Activated T-cell treated with anti-CD3 and anti-CD28 coated beads, Interleukin-2, amount 50 U/mL, for 1 hour (primary cell): ENCODE measurements at regions not wholly inside any gene's neighbourhood (a gene's known extent, or its start where the extent isn't known, plus 50 kb on each side); places are given as distances from the start of the nearest gene placed in this dataset.

Experiments
- DNase-seq: peaks from one replicate; pipeline ENCODE4 v3.0.0-alpha.2; 2020

DNA sequence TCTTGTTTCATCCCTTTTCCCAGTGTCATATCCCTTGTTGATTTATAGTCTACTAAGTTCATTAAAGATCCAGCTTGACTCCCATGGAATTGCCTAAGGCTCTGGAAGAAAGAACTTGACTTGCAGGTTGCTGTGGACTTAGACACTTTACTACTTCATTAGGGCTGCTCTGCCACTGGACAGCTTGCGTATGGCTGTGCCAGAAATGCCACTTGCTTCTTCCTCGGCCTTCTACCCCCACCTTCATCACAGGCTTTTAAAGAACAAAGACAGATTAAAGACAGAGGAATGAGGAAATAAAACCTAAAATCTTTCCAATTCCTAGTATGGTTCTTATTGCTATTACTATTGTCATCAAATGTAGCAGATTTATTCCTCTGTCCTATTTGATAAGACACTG is 591.7 kb downstream of the BCL11A start:
- DNase-seq, result no peak

DNA sequence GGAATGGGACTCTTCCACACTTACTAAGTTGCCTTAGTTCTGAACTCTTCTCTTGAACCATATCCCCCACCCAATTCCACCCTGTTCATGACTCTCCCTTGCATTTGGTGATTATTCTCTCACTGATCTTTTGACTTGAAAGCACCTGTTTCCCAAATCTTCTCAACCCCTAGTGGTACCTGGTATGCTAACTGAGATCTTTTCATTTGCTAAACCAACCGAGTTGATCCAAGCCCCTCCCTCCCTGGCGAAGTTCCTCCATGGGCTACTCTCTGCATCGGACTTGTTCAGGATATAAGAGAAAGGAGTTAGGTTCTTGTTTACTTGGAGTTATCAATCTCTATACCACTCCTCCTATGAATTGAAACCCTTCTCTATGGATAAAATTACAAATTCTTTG is 593.5 kb downstream of the BCL11A start:
- no peak for DNase-seq

DNA sequence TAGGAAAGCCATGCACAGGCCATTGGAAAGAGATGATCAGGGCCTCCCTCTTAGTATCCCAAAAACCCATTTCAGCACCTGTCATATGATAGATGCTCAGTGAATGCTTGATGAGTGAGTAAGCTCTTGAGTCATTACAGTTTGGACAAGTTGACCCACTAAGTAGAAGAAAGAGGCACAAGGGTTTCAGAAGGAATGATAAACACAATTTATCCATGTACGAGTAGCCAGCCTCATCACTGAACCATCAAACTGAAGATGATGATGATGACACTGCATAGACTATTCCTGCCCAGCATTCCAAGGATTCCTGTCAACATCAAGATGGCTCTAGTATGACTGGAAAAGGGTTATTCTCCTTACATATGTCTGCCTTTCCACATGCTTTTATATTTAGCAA is 596.0 kb downstream of the BCL11A start:
- DNase-seq, result no peak

DNA sequence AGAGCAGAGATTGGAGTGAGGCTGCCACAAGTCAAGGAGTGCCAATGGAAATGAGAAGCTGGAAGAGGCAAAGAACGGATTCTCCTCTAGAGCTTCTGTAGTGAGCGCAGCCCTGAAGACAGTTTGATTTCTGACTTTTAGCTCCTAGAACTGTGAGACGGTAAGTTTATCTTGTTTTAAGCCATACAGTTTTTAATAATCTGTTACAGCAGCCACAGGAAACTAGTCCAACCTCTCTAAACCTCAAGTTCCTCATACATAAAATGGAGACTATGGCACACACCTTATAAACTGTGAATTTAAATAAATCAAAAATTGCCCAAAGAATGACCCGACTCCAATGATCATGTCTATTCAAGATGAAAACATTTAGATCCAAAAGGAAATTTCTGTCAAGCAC is 596.5 kb downstream of the BCL11A start:
- no peak for DNase-seq

DNA sequence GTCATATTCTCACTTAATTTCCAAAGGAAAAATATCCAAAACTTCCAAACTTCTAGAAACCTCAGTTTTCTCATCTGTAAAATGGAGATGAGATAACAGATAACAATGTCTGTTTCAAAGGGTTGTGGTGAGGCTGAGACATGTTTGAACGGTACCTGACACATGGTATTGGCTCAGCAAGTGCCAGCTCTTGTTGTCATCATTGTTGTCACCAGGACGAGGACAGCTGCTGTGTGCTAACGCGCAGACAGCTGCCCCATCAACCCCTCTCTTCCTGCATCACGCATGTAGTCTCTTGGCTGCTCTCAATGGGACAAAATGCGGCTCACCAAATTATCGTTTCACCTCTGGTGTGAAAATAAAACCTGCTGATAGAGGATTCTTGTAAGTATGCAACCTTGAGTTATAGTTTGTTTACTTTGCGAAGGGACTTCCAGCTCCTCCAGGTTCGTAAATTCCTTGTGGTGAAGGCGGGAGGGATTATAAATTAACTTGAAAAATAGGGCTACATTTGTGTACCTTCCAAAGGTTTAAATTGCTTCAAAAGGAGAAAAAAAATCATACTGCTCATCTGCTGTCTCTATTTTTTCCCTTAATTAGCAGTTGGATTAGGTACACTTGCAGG is 605.4 kb downstream of the BCL11A start:
- DNase-seq, result no peak

DNA sequence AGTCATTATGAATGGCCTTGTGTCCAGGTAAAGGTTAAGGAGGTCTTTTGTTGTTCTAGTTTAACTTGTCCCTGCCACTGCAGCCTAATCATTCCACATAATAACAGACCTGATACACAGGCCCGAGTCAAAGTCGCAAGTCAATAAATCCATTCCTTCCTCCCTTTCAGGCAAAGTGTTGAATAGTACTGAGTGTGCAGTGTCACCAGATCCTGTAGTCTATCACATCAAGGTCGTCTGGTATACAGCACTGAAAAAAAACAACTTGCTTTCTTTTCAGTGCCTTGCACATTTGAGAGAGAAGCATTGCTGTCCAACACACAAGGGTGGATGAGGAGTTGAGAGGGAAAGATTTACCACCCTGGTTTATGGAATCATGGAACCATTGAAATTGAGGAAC is 606.2 kb downstream of the BCL11A start:
- no peak for DNase-seq

DNA sequence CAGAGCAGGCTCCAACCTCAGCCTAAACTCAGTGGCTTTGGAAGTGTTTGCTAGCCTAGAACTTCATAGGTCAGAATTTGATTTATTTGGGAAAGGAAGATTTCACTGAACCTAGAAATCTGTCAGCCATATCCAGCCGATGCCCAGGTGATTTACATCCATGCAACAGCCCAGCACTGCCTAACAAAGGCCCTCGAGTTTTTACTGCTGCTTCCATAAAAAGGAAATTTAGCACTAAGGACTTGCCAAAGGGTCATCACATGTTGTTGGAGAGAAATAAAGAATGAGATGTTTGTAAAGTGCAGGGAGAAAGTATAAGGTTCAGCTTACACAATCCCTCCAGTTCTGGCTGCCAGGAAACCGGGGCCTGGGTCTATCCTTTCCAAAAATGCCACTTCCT is 614.2 kb downstream of the BCL11A start:
- DNase-seq, result no peak

DNA sequence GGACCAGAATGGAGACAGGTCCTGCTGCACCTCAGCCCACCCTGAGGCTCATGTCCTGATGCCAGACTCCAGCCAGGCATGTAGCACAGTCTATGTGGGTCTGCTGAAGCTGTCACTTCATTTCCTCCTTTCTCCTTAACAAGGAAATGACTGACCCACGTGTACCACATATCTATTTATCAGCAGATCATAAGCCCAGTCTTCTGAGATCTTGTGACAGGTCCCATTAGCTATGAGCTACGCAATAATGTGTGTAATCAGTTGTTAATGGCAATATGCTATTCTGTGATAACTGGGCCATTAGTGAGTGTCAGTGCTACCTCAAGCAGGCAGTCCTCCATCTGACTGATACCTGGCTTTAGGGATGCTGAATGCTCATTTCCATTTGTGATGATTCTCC is 615.3 kb downstream of the BCL11A start:
- DNase-seq, result no peak

DNA sequence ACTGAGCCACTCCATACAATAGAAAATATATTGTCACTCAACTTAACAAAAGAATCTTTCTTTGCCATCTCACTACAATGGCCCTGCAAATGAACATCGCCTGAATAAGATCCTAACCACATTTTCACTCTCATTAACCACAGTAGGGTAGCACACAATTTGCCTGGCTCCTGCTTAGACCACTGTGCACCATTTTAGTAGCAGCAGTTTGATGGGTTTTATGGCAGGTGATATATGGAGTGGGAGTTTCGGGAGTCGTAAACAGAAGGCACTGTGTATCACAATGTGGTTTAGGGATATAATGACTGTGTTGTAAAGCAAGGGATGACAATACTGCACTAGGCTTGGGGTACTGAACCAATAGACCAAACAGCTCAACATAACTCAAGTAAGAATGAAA is 617.4 kb downstream of the BCL11A start:
- DNase-seq, result no peak

DNA sequence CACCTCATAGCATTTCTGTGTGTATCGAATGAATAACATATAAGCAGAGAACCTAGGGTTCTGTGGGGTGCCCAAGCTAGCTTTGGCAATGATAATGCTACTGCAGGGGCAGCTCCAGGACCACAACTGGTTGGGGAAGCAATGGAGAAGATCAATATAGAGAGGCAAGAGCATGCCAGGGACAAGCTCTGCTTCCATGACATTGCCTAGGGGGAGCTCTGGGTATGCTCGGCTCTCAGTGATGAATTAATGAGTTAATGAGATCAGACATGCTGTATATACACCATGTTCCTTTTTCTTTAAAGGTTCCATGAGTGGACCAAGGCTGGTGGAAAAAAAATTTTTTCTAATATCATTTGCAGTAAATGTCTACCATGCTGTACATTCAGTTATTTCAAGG is 618.4 kb downstream of the BCL11A start:
- no peak for DNase-seq

DNA sequence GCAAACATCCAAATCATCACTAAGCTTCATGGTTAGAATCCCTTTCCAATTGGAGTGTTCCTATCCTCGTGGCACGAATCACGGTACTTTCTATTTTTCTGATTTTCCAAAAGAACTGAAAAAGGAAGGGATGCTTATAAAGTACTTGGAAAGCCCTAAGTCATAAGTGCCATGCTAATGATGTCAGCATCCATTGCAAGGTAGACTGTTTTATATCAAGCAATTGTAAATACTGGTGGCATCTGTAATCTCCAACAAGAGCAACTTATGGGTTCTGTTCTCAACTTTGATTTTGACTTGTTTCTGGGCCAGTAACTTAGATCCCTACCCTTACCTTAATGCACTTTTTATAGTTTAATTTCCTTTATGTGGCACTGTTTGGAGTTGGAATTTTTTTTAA is 619.5 kb downstream of the BCL11A start:
- no peak for DNase-seq

DNA sequence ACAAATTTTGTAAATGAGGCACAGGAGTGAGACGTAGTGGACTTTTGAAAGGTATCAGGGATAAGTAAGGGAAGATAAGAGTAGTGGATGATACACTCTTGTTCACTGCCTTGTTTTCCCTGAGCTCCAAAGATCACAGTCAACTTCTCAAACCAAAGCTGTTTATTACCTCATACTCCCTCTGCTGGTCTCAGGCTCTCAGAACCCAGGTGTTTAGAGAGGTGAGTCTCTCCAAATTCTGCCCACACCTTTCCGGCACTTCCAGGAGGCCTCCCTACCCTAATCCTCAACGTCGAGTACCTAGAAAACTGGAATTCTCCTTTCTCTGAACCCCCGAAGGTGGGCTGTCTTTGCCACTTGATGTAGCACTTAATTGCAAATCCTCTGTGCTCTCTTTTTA is 621.1 kb downstream of the BCL11A start:
- no peak for DNase-seq

DNA sequence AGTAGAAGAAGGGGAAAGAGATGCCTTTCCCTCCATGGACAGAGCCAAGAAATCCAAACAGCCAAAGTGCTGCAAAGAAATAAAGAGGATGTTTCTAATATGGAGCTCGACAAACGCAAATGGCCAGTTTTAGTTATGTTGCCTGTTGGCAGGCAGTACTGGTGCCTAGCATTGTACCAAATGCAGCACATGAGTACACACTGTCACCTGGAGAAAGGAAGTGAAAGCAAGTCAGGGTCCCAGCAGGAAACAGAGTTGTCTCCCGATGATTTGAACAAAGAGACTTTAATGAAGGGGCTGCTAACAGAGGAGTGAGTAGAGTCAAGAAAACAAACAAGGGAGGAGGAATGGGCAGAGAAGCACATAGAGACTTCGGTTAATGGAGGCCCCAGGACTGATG is 623.0 kb downstream of the BCL11A start:
- DNase-seq, result no peak

DNA sequence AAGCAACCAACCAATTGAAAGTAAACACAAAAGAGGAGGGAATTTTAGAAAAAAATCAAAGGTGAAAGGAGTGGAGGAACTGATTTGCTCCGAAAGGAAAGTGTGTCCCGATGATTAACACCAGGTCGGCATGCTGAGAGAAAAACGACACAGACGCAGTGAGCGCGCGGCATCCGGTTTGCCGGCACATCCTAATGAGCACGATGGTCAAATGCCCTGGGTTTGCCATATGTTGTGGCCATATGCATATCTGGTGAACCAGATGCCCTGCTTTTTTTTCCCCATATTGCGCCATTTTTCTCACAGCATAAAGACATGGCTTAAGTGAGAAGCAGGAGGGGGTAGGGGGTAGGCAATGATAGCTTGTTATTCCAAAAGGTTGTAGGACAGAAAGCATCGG is 626.7 kb downstream of the BCL11A start:
- DNase-seq, result no peak

DNA sequence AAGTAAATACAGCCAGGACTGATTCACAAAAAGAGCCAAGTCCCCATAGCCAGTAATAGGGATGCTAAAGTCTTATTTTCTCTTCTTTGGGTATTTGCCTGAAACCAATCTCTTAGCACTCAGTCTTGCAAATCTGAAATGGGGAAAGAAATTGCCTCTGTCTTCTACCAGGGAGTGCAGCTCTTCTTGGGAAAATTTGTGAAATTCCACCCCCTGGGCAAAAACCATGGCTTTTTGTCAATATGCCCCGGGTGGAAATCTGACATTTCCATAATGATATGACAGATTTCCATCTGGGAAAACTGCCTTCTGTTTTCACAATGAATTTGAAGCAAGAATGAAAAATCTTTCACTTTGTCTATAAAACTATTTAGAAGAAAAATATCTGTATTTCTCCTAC is 628.1 kb downstream of the BCL11A start:
- DNase-seq, result no peak

DNA sequence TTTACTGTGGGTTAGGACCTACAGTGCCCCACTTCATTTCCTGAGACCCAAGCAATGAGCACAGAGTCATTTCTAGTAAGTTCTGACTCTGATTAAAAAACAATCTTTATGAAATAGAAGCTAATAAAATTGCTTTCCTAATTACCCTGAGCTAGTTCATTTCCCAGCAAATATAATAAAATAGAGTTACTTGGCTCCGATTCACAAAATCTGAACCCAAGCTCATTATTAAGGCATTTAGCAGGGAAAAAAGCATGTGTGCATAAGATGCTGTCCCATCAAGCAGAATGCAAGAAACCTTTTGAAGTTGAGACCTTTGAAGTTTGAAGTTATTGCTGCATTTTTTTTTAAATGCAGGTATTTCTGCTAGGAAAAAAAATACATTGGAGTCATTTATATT is 629.1 kb downstream of the BCL11A start:
- no peak for DNase-seq

DNA sequence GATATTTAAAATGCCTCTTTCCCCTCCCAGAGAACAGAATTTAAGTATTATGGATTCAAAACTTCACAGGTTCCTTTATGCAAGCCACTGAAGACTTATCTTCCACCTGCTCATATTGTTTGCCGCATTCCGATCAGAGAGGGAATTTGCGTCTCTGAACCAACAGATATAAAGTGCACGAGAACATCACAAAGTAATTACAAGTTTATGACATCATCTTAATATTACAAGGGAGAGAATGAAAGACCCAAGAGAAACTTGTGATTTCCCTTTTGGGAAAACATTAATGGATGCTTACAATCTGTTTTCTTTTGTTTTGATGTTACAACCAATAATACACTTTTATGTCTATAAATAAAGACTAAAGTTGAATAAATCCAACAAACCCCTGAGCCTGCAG is 631.0 kb downstream of the BCL11A start:
- DNase-seq, result no peak

DNA sequence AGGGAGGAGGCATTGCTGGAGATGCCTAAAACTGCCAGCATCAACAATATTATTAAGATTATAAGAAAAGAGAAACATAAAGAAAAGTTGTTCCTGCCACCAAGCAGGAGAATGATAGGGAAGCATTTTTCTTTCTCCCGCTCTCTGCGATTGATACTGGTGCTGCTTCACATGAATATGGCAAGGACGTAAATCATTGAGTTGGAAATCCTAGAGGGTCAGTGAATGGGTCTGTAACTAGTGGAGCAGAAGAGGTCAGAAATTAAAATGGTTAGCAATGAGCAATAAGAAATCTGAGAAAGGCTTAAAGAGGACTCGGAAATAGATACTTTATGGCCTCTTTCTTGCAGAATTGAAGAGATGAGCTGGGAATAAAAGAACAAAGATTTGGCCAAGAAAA is 631.7 kb downstream of the BCL11A start:
- no peak for DNase-seq

DNA sequence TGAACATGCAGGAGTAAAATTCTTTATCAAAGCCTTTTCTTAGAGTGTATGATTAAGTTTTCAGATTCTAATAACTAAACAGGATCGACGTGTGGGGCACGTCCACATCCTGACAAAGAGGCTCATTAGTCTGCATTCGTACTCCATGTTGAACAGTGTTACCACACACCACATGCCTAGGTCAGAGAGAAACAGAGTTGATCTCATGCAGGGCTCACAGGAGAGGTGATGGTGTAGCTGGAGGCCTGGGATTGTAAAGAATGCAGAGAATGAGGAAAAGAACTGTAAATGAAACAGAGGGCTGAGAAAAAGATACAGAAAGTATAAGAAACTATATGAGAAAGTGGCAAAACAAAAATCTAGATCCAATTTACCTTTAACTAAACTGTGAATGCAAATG is 632.5 kb downstream of the BCL11A start:
- DNase-seq, result no peak

DNA sequence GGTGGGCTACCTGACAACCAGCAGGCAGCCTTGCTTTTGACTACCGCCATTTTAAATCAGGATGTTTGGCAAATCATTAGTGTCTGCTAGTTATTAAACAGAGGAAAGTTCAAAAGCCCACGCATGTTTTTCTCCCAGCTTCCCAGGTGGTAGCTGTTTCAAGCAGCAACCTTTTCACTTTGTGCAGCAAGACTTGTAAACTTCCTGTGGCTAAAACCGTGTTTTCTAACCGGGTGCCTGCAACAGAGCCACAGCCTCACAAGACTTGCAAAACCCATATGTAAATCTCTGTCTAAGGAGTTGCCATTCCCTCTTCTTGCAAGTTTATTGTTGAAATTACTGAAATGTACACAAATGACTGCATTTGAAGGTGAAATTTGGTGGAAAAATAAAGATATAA is 633.1 kb downstream of the BCL11A start:
- DNase-seq, result no peak

DNA sequence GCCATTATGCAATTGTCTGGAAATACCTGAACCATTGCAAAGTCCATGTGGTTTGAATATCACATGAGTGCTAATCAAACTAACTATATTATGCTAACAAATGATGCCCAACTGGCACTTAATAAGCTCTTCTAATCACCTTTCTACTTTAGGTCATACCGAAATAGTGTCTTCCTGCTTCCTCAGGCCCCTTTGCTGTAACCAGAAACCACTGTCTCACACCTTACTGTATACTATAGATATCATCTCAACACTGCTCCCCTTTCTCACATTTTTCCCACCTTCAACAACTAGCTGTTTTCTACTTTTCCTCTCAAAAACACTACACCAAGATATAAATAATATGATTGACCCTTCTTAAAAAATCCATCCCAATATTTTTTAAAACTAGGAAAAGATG is 633.9 kb downstream of the BCL11A start:
- no peak for DNase-seq

DNA sequence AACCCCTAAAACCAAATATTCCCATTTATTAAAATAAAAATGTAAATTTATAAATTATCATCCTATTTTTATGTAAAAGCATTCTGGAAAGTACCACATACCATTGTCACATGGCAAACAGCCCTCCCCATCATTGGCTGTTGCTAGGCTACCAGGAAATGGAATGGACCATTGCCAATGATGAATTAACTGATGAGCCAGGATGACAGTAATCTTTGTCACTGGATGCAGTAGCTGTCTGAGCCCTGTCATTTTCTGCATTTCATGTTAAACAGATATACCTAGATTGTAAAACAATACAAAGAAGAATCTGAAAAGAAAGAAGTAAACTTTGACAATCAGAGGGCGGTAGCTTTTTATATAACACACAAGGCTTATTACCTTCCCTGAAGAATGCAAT is 641.4 kb downstream of the BCL11A start:
- DNase-seq, result no peak

DNA sequence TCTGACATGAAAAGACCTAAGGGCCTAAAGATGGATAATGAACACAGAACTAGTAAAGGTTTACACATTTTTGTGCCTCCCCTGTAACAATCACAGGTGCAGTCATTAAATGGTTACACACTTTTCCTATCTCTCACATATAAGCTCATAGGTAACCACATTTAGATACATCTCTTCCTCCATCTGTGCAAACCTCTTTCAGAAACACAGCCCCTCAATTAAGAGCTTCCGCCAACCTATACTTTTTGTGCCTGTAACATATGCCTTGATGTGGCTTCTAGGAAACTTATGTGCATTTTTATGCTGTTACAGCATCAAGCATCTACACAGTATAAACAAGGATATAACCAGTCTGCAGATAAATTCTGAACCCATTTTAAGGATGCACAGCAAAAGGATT is 643.3 kb downstream of the BCL11A start:
- no peak for DNase-seq

DNA sequence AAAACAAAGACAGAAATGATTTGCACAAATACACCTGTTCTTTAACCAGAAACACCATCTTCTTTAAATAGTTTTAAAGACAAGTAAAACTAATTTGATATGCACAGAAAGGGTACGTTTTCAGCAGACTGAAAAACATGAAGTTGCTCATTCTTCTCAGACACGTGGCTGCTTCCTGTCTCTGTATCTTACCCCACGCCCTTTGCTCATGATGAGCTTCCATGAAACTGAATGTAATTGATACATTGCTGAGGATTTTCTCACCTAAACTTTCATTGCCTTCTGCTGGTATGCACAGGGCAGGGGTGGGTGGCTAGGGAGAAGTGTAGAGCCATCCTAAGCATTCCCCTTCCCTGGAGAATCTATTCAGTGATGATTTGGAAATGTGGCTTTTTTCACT is 644.3 kb downstream of the BCL11A start:
- no peak for DNase-seq

DNA sequence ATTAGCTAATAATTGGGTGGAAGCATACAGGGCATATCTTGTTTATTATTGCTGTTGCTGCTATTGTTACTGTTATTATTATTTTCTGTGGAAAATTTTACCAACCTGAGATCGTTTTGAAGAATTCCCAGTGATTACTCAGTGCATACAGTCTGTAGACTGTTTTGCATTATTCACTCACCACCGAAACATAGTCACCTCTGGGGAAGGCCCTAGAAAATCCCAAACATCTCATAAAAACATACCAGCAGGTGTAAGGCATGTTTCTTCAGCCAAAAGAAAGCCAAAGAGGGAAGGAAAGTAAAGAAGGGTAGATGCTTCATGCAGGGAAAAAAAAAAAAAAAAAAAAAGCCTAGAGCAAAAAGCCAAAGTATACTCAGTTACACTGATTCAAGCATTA is 647.7 kb downstream of the BCL11A start:
- DNase-seq, result no peak

DNA sequence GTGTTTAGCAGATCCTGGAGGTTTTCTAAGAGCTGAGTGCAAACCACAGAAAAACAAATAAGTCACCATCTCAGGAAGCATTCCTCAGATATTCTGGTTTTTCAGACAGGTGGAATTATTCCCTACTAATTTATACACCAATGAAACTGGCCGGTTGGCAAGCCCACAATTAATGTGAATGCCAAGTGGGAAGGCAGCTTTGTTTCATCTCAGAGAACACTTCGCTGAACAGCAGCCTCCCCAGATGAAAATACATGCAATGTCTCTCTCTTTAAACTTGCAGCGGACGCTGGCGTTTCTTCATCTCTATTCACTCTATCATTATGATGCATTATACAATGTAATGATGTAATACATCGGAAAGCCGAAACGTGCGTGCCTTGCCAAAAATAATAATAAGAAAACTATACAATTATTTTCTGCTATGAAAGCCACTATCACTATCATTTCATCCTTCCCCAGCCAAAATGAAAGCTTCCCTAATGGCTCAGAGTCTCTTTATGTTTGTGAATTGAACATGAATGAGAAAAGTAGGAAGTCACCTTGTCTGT is 649.4 kb downstream of the BCL11A start:
- no peak for DNase-seq
